Naive thymus-derived CD4-positive, alpha-beta T cell (primary cell): ENCODE measurements at regions not wholly inside any gene's neighbourhood (a gene's known extent, or its start where the extent isn't known, plus 50 kb on each side); places are given as distances from the start of the nearest gene placed in this dataset.
"Not testable (repeated sequence)": the region's sequence is repeated elsewhere in the genome, so short reads cannot be mapped to it uniquely, and the experiment has no call there.

ENCODE experiments used
- ATAC-seq: fragments of 150-1000 bp; cut with Tn5 transposase; 2 replicates; pipeline ENCODE4 v1.10.0; 2021; ENCODE audit warnings: mild to moderate bottlenecking, moderate library complexity
- CTCF ChIA-PET: fragments of 350-600 bp; sonication (Branson Sonifier 250); formaldehyde crosslinking; loops from one replicate; lab custom pipeline; 2021; ENCODE audit warnings: antibody characterized with exemption; lab: Charles Lee
- POLR2A ChIA-PET: fragments of 350-600 bp; sonication (Branson Sonifier 250); formaldehyde crosslinking; loops from one replicate; lab custom pipeline; 2021; ENCODE audit warnings: antibody characterized with exemption, inconsistent platforms; lab: Charles Lee
- DNase-seq, 9 donors: peaks; one replicate each; pipeline versions ENCODE4 v3.0.0 to v3.0.0-alpha.2; 2020 to 2022; ENCODE audit warnings: mixed read lengths in 1 of 9
- H3K27ac ChIP-seq: one replicate; pipeline ENCODE4 v1.7.0; 2013; ENCODE audit warnings: mild to moderate bottlenecking, low read depth, low read length, moderate library complexity
- H3K27me3 ChIP-seq, 2 donors: one replicate each; pipeline ENCODE4 v1.7.0; 2013; ENCODE audit warnings: low read length in 2 of 2, mild to moderate bottlenecking in 2 of 2, moderate library complexity in 2 of 2; ENCODE audit not compliant: control insufficient read depth in 2 of 2, insufficient read depth in 2 of 2
- H3K36me3 ChIP-seq, 3 experiments: 1 replicate in 2 of 3; 2 replicates in 1 of 3; pipeline ENCODE4 v1.7.0; 2013; ENCODE audit warnings: low read length in 3 of 3, mild to moderate bottlenecking in 3 of 3, moderate library complexity in 1 of 3; ENCODE audit not compliant: insufficient read depth in 3 of 3, control insufficient read depth in 2 of 3
- H3K4me1 ChIP-seq, 2 donors: one replicate each; pipeline ENCODE4 v1.7.0; 2013; ENCODE audit warnings: low read length in 2 of 2, mild to moderate bottlenecking in 2 of 2, moderate library complexity in 1 of 2; ENCODE audit not compliant: control insufficient read depth in 2 of 2, insufficient read depth in 2 of 2
- H3K4me3 ChIP-seq: 2 replicates; pipeline ENCODE4 v1.7.0; 2013; ENCODE audit warnings: mild to moderate bottlenecking, low read length
- H3K9me3 ChIP-seq, 3 experiments: 1 replicate in 2 of 3; 2 replicates in 1 of 3; pipeline ENCODE4 v1.7.0; 2013; ENCODE audit warnings: low read length in 3 of 3; ENCODE audit not compliant: control insufficient read depth in 2 of 3
- H3K27ac Mint-ChIP-seq, 9 donors: one replicate each; pipeline ENCODE4 v1.8.0; 2020 to 2022; ENCODE audit warnings: mixed read lengths in 9 of 9, mild to moderate bottlenecking in 8 of 9, moderate library complexity in 5 of 9, inconsistent platforms in 2 of 9
- H3K27me3 Mint-ChIP-seq, 5 donors: one replicate each; pipeline ENCODE4 v1.8.0; 2021 to 2022; ENCODE audit warnings: mixed read lengths in 5 of 5, mild to moderate bottlenecking in 1 of 5
- H3K36me3 Mint-ChIP-seq, 5 donors: one replicate each; pipeline ENCODE4 v1.8.0; 2020 to 2022; ENCODE audit warnings: mixed read lengths in 5 of 5, mild to moderate bottlenecking in 3 of 5, inconsistent platforms in 1 of 5
- H3K4me1 Mint-ChIP-seq, 7 donors: one replicate each; pipeline ENCODE4 v1.8.0; 2020 to 2022; ENCODE audit warnings: mixed read lengths in 7 of 7, mild to moderate bottlenecking in 3 of 7, inconsistent platforms in 1 of 7
- H3K4me3 Mint-ChIP-seq, 10 donors: one replicate each; pipeline ENCODE4 v1.8.0; 2020 to 2022; ENCODE audit warnings: mild to moderate bottlenecking in 10 of 10, mixed read lengths in 10 of 10, moderate library complexity in 6 of 10, inconsistent platforms in 2 of 10
- H3K9me3 Mint-ChIP-seq, 11 donors: one replicate each; pipeline ENCODE4 v1.8.0; 2020 to 2022; ENCODE audit warnings: mixed read lengths in 11 of 11, mild to moderate bottlenecking in 4 of 11, inconsistent platforms in 1 of 11, moderate library complexity in 1 of 11
- intact Hi-C, 2 donors: fragments of 100-400 bp; cut with micrococcal nuclease; formaldehyde crosslinking; loops; one replicate each; pipeline ENCODE4 v1.15.1; 2023

DNA sequence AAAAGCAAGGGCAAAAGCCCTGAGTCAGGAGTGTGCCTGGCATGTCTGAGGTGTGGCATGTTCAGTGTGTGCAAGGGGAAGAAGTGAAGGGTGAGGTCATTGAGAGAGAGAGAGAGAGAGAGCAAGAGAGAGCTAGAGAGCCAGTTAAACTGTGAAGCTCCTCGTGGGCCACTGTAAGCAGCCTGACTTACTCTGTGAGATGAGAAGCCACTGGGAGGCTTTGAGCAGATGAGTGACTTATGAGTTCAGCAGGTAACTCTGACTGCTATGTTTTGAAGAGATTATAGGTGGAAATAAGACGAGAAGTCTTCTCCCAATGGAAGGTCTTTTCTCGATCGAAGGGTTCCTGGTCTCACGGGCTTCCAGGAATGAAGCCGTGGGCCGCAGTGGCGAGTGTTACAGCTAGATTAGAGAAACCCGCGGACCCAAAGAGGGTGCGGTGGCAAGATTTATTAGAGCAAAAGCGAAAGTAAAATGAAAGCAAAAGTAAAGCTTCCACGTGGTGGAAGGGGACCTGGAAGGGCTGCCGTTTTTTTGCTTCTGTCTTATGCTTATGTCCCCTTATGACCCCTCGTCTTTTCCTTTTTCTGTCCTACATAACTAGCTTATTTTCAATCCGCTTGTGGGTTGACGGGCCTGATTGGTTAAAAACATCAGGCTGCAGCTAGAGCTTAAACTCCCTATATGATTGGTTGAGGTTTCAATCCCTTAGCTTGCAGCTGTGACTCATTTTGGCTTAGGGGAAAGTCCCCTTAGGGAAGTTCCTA lies 323.1 kb upstream of the FAM78B start:
- no peak overlapping the region for H3K4me3 Mint-ChIP-seq
- DNase-seq (peak; percentile 29 to 69 (median 61)), ATAC-seq (peak; percentile 83)
- Histone ChIP-seq H3K36me3 (no peaks in the 10 kb centered on the region), H3K4me1 (peaks cover 15 to 17% of the 10 kb centered on the region in 2 donors), H3K27me3 (no peaks in the 10 kb centered on the region), H3K9me3 (no peaks in the 10 kb centered on the region), H3K4me3 (peak overlapping the region; percentile 92), H3K27ac (peak overlapping the region; percentile 81)
- peaks cover 0 to 6% (median 0%) of the 10 kb centered on the region in 11 donors for H3K9me3 Mint-ChIP-seq
- ChIA-PET CTCF (interaction anchor here (3.7 kb wide), 1 partner anchor 11 kb away, joined by 24 read pairs; no protein-coding TSS in a partner anchor), POLR2A (interaction anchor here (0.7 to 1.8 kb wide), 3 partner anchors 10 to 859 kb away, joined by 3 to 6 read pairs (median 3); partner anchors contain the start of gene MGST3)
- peaks cover 0 to 2% (median 0%) of the 10 kb centered on the region in 5 donors for H3K27me3 Mint-ChIP-seq
- H3K4me1 Mint-ChIP-seq, result peaks cover 0 to 20% (median 0%) of the 10 kb centered on the region in 7 donors
- intact Hi-C loops, result loop anchor here (1.0 to 10.0 kb wide), 7 partner anchors 325 to 1098 kb away; partner anchors contain the start of genes FAM78B (in 1 of the 2), POGK (in 1 of the 2), TADA1 (in 1 of the 2) and TMCO1 (in 1 of the 2)
- no peak overlapping the region for H3K27ac Mint-ChIP-seq
- peaks cover 0 to 4% (median 0%) of the 10 kb centered on the region in 5 donors for H3K36me3 Mint-ChIP-seq

DNA sequence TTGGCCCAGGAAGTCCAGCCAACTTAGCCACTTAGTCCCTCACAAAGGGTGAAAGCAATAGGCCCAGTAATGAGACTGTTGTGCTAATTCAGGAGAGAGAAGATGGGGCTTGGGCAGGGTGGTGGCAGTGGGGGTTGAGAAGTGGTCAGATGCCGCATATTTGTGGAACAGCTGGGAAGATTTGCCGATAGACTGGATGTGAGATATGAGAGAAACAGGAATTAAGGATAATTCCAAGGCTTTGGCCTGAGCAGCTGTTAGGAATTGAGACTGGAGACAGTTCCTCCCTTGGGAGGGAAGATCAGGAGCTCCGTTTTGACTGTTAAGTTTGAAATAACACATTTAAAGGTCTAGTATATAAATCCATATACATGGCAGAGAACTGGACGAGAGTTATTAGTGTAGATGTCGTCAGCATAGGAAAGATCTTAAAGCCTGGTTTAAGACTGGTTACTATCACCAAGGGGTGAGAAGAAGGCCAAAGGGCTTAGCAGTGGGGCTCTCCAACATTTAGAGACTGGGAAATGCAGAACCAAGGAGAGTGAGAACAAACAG lies 323.7 kb upstream of the FAM78B start:
- H3K27me3 Mint-ChIP-seq, result peaks cover 0 to 8% (median 0%) of the 10 kb centered on the region in 5 donors
- peak overlapping the region; percentile 81 for H3K27ac ChIP-seq
- H3K9me3 ChIP-seq, result no peaks in the 10 kb centered on the region
- peak overlapping the region; percentile 92 for H3K4me3 ChIP-seq
- no peaks in the 10 kb centered on the region for H3K36me3 ChIP-seq
- H3K4me3 Mint-ChIP-seq, result no peak overlapping the region
- POLR2A ChIA-PET, result interaction anchor here (0.7 to 1.8 kb wide), 3 partner anchors 11 to 860 kb away, joined by 3 to 6 read pairs (median 3); partner anchors contain the start of gene MGST3
- no peak for ATAC-seq
- peaks cover 0 to 20% (median 0%) of the 10 kb centered on the region in 7 donors for H3K4me1 Mint-ChIP-seq
- intact Hi-C loops, result loop anchor here in 1 of 2 donors (2.0 to 5.0 kb wide), 3 partner anchors 348 to 1098 kb away; partner anchors contain the start of genes POGK and TMCO1
- DNase-seq, result no peak
- H3K4me1 ChIP-seq, result peaks cover 15 to 17% of the 10 kb centered on the region in 2 donors
- H3K36me3 Mint-ChIP-seq, result peaks cover 0 to 4% (median 0%) of the 10 kb centered on the region in 5 donors
- H3K27ac Mint-ChIP-seq, result no peak overlapping the region
- H3K27me3 ChIP-seq, result no peaks in the 10 kb centered on the region
- CTCF ChIA-PET, result interaction anchor here (3.7 kb wide), 1 partner anchor 11 kb away, joined by 24 read pairs; no protein-coding TSS in a partner anchor
- H3K9me3 Mint-ChIP-seq, result peaks cover 0 to 7% (median under 1%) of the 10 kb centered on the region in 11 donors

DNA sequence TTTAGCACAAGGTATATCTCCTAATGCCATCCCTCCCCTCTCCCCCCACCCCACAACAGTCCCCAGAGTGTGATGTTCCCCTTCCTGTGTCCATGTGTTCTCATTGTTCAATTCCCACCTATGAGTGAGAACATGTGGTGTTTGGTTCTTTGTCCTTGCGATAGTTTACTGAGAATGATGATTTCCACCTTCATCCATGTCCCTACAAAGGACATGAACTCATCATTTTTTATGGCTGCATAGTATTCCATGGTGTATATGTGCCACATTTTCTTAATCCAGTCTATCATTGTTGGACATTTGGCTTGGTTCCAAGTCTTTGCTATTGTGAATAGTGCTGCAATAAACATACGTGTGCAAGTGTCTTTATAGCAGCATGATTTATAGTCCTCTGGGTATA lies 327.0 kb upstream of the FAM78B start:
- H3K27me3 ChIP-seq, ATAC-seq, H3K27ac ChIP-seq, H3K36me3 ChIP-seq, H3K27ac Mint-ChIP-seq, H3K36me3 Mint-ChIP-seq, H3K4me3 ChIP-seq, H3K4me1 Mint-ChIP-seq, CTCF ChIA-PET, H3K9me3 ChIP-seq, H3K4me3 Mint-ChIP-seq, DNase-seq, POLR2A ChIA-PET: not testable (repeated sequence)
- intact Hi-C loops, result loop anchor here in 1 of 2 donors (5.0 kb wide), 1 partner anchor 1101 kb away; no protein-coding TSS in a partner anchor
- Mint-ChIP-seq H3K27me3 (peaks cover 0 to 16% (median 11%) of the 10 kb centered on the region in 5 donors), H3K9me3 (peaks cover 0 to 13% (median 4%) of the 10 kb centered on the region in 11 donors)
- peaks cover 11 to 14% of the 10 kb centered on the region in 2 donors for H3K4me1 ChIP-seq

DNA sequence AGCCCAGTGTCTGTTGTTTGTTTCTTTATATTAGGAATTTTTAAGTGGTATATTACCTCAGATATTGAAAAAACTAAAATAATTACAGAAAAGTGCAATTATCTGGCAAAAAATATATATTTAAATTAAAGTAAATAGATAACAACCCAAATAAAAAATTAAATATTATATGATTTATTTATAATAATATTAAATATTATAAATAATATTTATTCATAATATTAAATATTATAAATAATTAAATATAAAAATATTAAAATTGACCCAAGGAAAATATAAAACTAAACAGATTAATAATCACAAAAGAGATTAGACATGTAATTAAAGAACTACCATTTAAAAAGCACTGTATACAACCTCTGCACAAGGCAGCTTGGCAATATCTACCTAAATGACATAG lies 331.9 kb upstream of the POGK start:
- Histone ChIP-seq H3K4me3 (no peak overlapping the region), H3K9me3 (no peaks in the 10 kb centered on the region), H3K36me3 (no peaks in the 10 kb centered on the region), H3K4me1 (no peaks in the 10 kb centered on the region), H3K27me3 (no peaks in the 10 kb centered on the region), H3K27ac (no peak overlapping the region)
- H3K4me1 Mint-ChIP-seq, result peaks cover 0 to 5% (median 0%) of the 10 kb centered on the region in 7 donors
- ATAC-seq (no peak), DNase-seq (no peak)
- H3K36me3 Mint-ChIP-seq, result no peaks in the 10 kb centered on the region
- CTCF ChIA-PET, result no interaction called here
- intact Hi-C loops, result no loop called here
- POLR2A ChIA-PET, result no interaction called here
- H3K4me3 Mint-ChIP-seq, result no peak overlapping the region
- H3K9me3 Mint-ChIP-seq, result peaks cover 0 to 2% (median 0%) of the 10 kb centered on the region in 11 donors
- H3K27me3 Mint-ChIP-seq, result peaks cover 0 to 12% (median 4%) of the 10 kb centered on the region in 5 donors
- H3K27ac Mint-ChIP-seq, result no peak overlapping the region

DNA sequence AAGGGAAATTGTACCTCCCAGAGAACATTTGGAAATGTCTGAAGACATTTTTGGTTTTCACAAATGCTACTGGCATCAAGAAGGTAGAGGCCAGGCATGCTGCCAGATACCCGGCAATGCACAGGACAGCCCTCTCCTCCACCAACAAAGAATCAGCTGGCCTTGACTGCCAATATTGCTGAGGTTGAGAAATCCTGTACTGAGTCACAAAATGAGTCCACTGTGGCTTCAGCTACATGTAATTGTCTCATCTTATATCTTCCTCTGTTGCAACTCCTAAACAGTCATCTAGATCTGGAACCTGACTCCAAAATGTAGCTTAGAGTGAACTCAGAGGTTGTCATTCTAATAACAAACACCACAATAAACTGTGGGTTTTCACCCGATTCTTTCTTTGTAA lies 327.5 kb upstream of the POGK start:
- DNase-seq (no peak), ATAC-seq (peak; percentile 72)
- no peak overlapping the region for H3K4me3 Mint-ChIP-seq
- H3K36me3 Mint-ChIP-seq, result no peaks in the 10 kb centered on the region
- H3K27ac Mint-ChIP-seq, result no peak overlapping the region
- H3K27ac ChIP-seq, result no peak overlapping the region
- H3K9me3 Mint-ChIP-seq, result peaks cover 0 to 6% (median 3%) of the 10 kb centered on the region in 11 donors
- CTCF ChIA-PET, result no interaction called here
- H3K4me1 ChIP-seq, result no peaks in the 10 kb centered on the region
- H3K4me1 Mint-ChIP-seq, result peaks cover 0 to 5% (median 0%) of the 10 kb centered on the region in 7 donors
- H3K27me3 Mint-ChIP-seq, result peaks cover 4 to 15% (median 7%) of the 10 kb centered on the region in 5 donors
- intact Hi-C loops, result no loop called here
- no peaks in the 10 kb centered on the region for H3K36me3 ChIP-seq
- POLR2A ChIA-PET, result no interaction called here
- no peaks in the 10 kb centered on the region for H3K9me3 ChIP-seq
- H3K27me3 ChIP-seq, result no peaks in the 10 kb centered on the region
- no peak overlapping the region for H3K4me3 ChIP-seq

DNA sequence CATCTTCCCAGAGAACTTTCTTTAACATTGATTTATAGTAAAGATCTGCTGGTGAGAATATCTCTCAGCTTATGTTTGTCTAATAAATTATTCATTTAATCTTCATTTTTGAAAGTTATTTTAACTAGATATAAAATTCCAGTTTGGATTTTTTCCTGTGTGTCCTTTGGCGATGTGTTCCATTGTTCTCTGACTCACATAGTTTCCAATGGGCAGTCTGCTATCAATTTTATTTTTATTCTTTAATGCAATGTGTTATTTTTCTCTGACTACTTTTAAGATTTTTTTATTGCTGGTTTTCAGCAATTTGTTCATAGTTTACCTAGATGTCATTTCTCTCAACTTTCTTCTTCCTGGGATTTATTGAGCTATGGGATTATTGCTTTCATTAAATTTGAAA lies 325.2 kb upstream of the POGK start:
- Mint-ChIP-seq H3K4me3 (no peak overlapping the region), H3K27ac (no peak overlapping the region), H3K36me3 (no peaks in the 10 kb centered on the region), H3K27me3 (peaks cover 0 to 26% (median 8%) of the 10 kb centered on the region in 5 donors), H3K4me1 (peaks cover 0 to 5% (median 0%) of the 10 kb centered on the region in 7 donors), H3K9me3 (peaks cover 0 to 6% (median 3%) of the 10 kb centered on the region in 11 donors)
- Histone ChIP-seq H3K9me3 (no peaks in the 10 kb centered on the region), H3K36me3 (no peaks in the 10 kb centered on the region), H3K4me1 (no peaks in the 10 kb centered on the region), H3K27me3 (no peaks in the 10 kb centered on the region), H3K4me3 (no peak overlapping the region), H3K27ac (no peak overlapping the region)
- intact Hi-C loops, result no loop called here
- no peak for ATAC-seq
- DNase-seq, result no peak
- ChIA-PET POLR2A (no interaction called here), CTCF (no interaction called here)
